IMR-90 (cell line): ENCODE measurements at regions not wholly inside any gene's neighbourhood (a gene's known extent, or its start where the extent isn't known, plus 50 kb on each side); places are given as distances from the start of the nearest gene placed in this dataset.

Source experiments
- ATAC-seq: fragments of 200-7000 bp; cut with Tn5 transposase; 2 replicates; pipeline ENCODE4 v1.9.1; 2020; ENCODE audit warnings: low read depth, mild to moderate bottlenecking, moderate library complexity
- BruUV-seq: library from RNA; stranded (reverse); fragments of 400-500 nt; replicated peaks from 2 replicates; lab custom pipeline; 2021; lab: Mats Ljungman, UMichigan
- CTCF ChIA-PET: fragments of 300-600 bp; formaldehyde crosslinking; extraction: SDS; loops from one replicate; lab custom pipeline; 2021; ENCODE audit warnings: antibody characterized with exemption; lab: Yijun Ruan, JAX
- POLR2A ChIA-PET: fragments of 300-600 bp; sonication (Branson Sonifier 250); formaldehyde crosslinking; loops from one replicate; lab custom pipeline; 2022; ENCODE audit warnings: antibody characterized with exemption; ENCODE audit not compliant: unreplicated experiment; lab: Charles Lee
- DNase-seq: peaks from one replicate; pipeline ENCODE4 v3.0.0; 2013
- H2AFZ ChIP-seq: replicated peaks from 2 replicates; pipeline ENCODE3; 2013; ENCODE audit warnings: low read length, mild to moderate bottlenecking; ENCODE audit not compliant: poor library complexity
- H2AK5ac ChIP-seq: 2 replicates; pipeline ENCODE4 v1.6.1; 2013; ENCODE audit warnings: low read depth, low read length, inconsistent platforms
- H2AK9ac ChIP-seq: replicated peaks from 2 replicates; pipeline ENCODE3; 2013; ENCODE audit warnings: mild to moderate bottlenecking, low read depth, low read length, moderate library complexity; ENCODE audit not compliant: poor library complexity
- H2BK120ac ChIP-seq: 2 replicates; pipeline ENCODE4 v1.6.1; 2013; ENCODE audit warnings: low read depth, low read length, inconsistent platforms
- H2BK15ac ChIP-seq: 3 replicates; pipeline ENCODE4 v1.6.1; 2013; ENCODE audit warnings: low read depth, low read length, inconsistent platforms
- H2BK20ac ChIP-seq: 2 replicates; pipeline ENCODE4 v1.6.1; 2013; ENCODE audit warnings: low read depth, mild to moderate bottlenecking, inconsistent platforms, low read length, moderate library complexity
- H2BK5ac ChIP-seq: 2 replicates; pipeline ENCODE4 v1.6.1; 2013; ENCODE audit warnings: mild to moderate bottlenecking, low read depth, low read length, inconsistent platforms; ENCODE audit not compliant: poor library complexity, severe bottlenecking
- H3K14ac ChIP-seq: replicated peaks from 2 replicates; pipeline ENCODE4 v1.6.1; 2013; ENCODE audit warnings: low read depth, low read length, inconsistent platforms
- H3K18ac ChIP-seq: 2 replicates; pipeline ENCODE4 v1.6.1; 2013; ENCODE audit warnings: low read depth, low read length, control low read depth
- H3K23ac ChIP-seq: 2 replicates; pipeline ENCODE4 v1.6.1; 2013; ENCODE audit warnings: low read depth, low read length, inconsistent platforms
- H3K27ac ChIP-seq: 2 replicates; pipeline ENCODE4 v1.5.1; 2013; ENCODE audit warnings: mild to moderate bottlenecking, control low read depth, low read length; ENCODE audit not compliant: insufficient read depth
- H3K27me3 ChIP-seq: 2 replicates; pipeline ENCODE4 v1.6.1; 2013; ENCODE audit warnings: low read length; ENCODE audit not compliant: control insufficient read depth, insufficient read depth
- H3K36me3 ChIP-seq: 2 replicates; pipeline ENCODE4 v1.6.1; 2013; ENCODE audit warnings: low read length, mixed read lengths; ENCODE audit not compliant: control insufficient read depth, insufficient read depth
- H3K4ac ChIP-seq: 2 replicates; pipeline ENCODE4 v1.6.1; 2013; ENCODE audit warnings: low read depth, low read length, inconsistent platforms
- H3K4me1 ChIP-seq: 2 replicates; pipeline ENCODE4 v1.6.1; 2013; ENCODE audit warnings: low read length, mixed read lengths; ENCODE audit not compliant: control insufficient read depth, insufficient read depth
- H3K4me2 ChIP-seq: 2 replicates; pipeline ENCODE4 v1.6.1; 2013; ENCODE audit warnings: low read depth, mild to moderate bottlenecking, control low read depth, low read length, moderate library complexity
- H3K4me3 ChIP-seq: 2 replicates; pipeline ENCODE4 v1.5.1; 2013; ENCODE audit warnings: low read depth, mild to moderate bottlenecking, control low read depth, low read length, moderate library complexity; ENCODE audit not compliant: insufficient read depth
- H3K56ac ChIP-seq: 2 replicates; pipeline ENCODE4 v1.6.1; 2013; ENCODE audit warnings: low read length, inconsistent platforms; ENCODE audit not compliant: insufficient read depth; ENCODE audit errors: extremely low read depth
- H3K79me1 ChIP-seq, 2 experiments: 2 replicates each; pipeline ENCODE4 v1.6.1; 2013; ENCODE audit warnings: low read length in 2 of 2, inconsistent platforms in 1 of 2, low read depth in 1 of 2
- H3K9ac ChIP-seq: 2 replicates; pipeline ENCODE4 v1.6.1; 2013; ENCODE audit warnings: low read depth, low read length, control low read depth
- H3K9me1 ChIP-seq: 2 replicates; pipeline ENCODE4 v1.6.1; 2013; ENCODE audit warnings: low read length, inconsistent platforms; ENCODE audit not compliant: insufficient read depth
- H3K9me3 ChIP-seq: 2 replicates; pipeline ENCODE4 v1.6.1; 2013; ENCODE audit warnings: low read length; ENCODE audit not compliant: control insufficient read depth, insufficient read depth
- H4K20me1 ChIP-seq: 2 replicates; pipeline ENCODE4 v1.6.1; 2013; ENCODE audit warnings: low read length, inconsistent platforms; ENCODE audit not compliant: insufficient read depth
- H4K5ac ChIP-seq: 2 replicates; pipeline ENCODE4 v1.6.1; 2013; ENCODE audit warnings: mild to moderate bottlenecking, low read depth, low read length, control low read depth
- H4K8ac ChIP-seq, 2 experiments: 2 replicates each; pipeline ENCODE4 v1.6.1; 2013; ENCODE audit warnings: low read depth in 2 of 2, low read length in 2 of 2, control low read depth in 1 of 2, inconsistent platforms in 1 of 2
- H4K91ac ChIP-seq: 2 replicates; pipeline ENCODE4 v1.6.1; 2013; ENCODE audit warnings: low read depth, low read length, inconsistent platforms; ENCODE audit not compliant: insufficient read depth
- BHLHE40 ChIP-seq: fragments of 150-350 bp; IDR thresholded peaks from 2 replicates; pipeline ENCODE4 v1.6.1; 2016; ENCODE audit warnings: mild to moderate bottlenecking, low read depth, low read length
- CEBPB ChIP-seq: IDR thresholded peaks from 2 replicates; pipeline ENCODE4 v1.6.1; 2012; ENCODE audit warnings: low read depth, low read length, improper control_type of control experiment
- CHD1 ChIP-seq: IDR thresholded peaks from 2 replicates; pipeline ENCODE4 v1.6.1; 2012; ENCODE audit warnings: low read depth, low read length, improper control_type of control experiment
- MAFK ChIP-seq: IDR thresholded peaks from 2 replicates; pipeline ENCODE4 v1.6.1; 2012; ENCODE audit warnings: low read depth, low read length, improper control_type of control experiment
- WGBS, 2 experiments: methylation state at CpG; one replicate each; pipeline versions ENCODE4 v1.1.5 to v1.1.7; 2013; ENCODE audit warnings: missing lambda C conversion rate in 2 of 2; ENCODE audit not compliant: insufficient read length in 1 of 2; ENCODE audit errors: extremely low coverage in 2 of 2; 5-methylcytosine and 5-hydroxymethylcytosine counted together
- dilution Hi-C: fragments of 300-500 bp; cut with HindIII; formaldehyde crosslinking; loops from one replicate; pipeline ENCODE4 v1.14.3; 2018; ENCODE audit warnings: low sequenced_read_pairs; ENCODE audit not compliant: unreplicated experiment
- in situ Hi-C: fragments of 300-500 bp; cut with MboI; formaldehyde crosslinking; loops from 3 replicates; pipeline ENCODE4 v1.14.3; 2019; ENCODE audit warnings: low sequenced_read_pairs, inconsistent platforms, mixed read lengths
- intact Hi-C: fragments of 100-400 bp; cut with micrococcal nuclease; formaldehyde crosslinking; loops from 2 replicates; pipeline ENCODE4 v1.10.0; 2022

- Histone ChIP-seq H3K9me1 (no peaks in the 10 kb centered on the region), H3K27me3 (no peaks in the 10 kb centered on the region), H3K4me1 (no peaks in the 10 kb centered on the region), H2AK5ac (no peak overlapping the region), H4K91ac (no peak overlapping the region), H3K14ac (no peak overlapping the region), H4K8ac (no peak overlapping the region), H3K9ac (no peak overlapping the region), H2BK120ac (no peak overlapping the region), H3K18ac (no peak overlapping the region), H2AFZ (no peak overlapping the region), H3K9me3 (no peaks in the 10 kb centered on the region), H3K23ac (no peak overlapping the region), H3K56ac (no peak overlapping the region), H3K79me1 (no peaks in the 10 kb centered on the region), H3K4me2 (no peak overlapping the region), H2BK5ac (no peak overlapping the region), H4K5ac (no peak overlapping the region), H3K4me3 (no peak overlapping the region), H2BK20ac (no peak overlapping the region), H2AK9ac (no peak overlapping the region), H2BK15ac (no peak overlapping the region), H3K36me3 (no peaks in the 10 kb centered on the region), H3K27ac (no peak overlapping the region), H3K4ac (no peak overlapping the region), H4K20me1 (no peaks in the 10 kb centered on the region)
- POLR2A ChIA-PET, result no interaction called here
- in situ Hi-C loops (no loop called here), intact Hi-C loops (no loop called here), dilution Hi-C loops (no loop called here)
- TF ChIP-seq MAFK (no peak), BHLHE40 (no peak), CHD1 (no peak), CEBPB (no peak)
- BruUV-seq, result no TSS peak
- WGBS, 2 experiments, result no CpG with 5 or more reads among the region's 7 CpGs
- DNase-seq, result no peak
- CTCF ChIA-PET, result no interaction called here
- ATAC-seq, result no peak
Measured at GRCh38 chr20:40307997-40308396, 381.0 kb downstream of the MAFB start.
